IMR-90 (cell line): ENCODE measurements at regions not wholly inside any gene's neighbourhood (a gene's known extent, or its start where the extent isn't known, plus 50 kb on each side); places are given as distances from the start of the nearest gene placed in this dataset.

Experiments used
- ATAC-seq: fragments of 200-7000 bp; cut with Tn5 transposase; 2 replicates; pipeline ENCODE4 v1.9.1; 2020; ENCODE audit warnings: low read depth, mild to moderate bottlenecking, moderate library complexity
- BruUV-seq: library from RNA; stranded (reverse); fragments of 400-500 nt; replicated peaks from 2 replicates; lab custom pipeline; 2021; lab: Mats Ljungman, UMichigan
- CTCF ChIA-PET: fragments of 300-600 bp; formaldehyde crosslinking; extraction: SDS; loops from one replicate; lab custom pipeline; 2021; ENCODE audit warnings: antibody characterized with exemption; lab: Yijun Ruan, JAX
- POLR2A ChIA-PET: fragments of 300-600 bp; sonication (Branson Sonifier 250); formaldehyde crosslinking; loops from one replicate; lab custom pipeline; 2022; ENCODE audit warnings: antibody characterized with exemption; ENCODE audit not compliant: unreplicated experiment; lab: Charles Lee
- DNase-seq: peaks from one replicate; pipeline ENCODE4 v3.0.0; 2013
- H2AFZ ChIP-seq: replicated peaks from 2 replicates; pipeline ENCODE3; 2013; ENCODE audit warnings: low read length, mild to moderate bottlenecking; ENCODE audit not compliant: poor library complexity
- H2AK5ac ChIP-seq: 2 replicates; pipeline ENCODE4 v1.6.1; 2013; ENCODE audit warnings: low read depth, low read length, inconsistent platforms
- H2AK9ac ChIP-seq: replicated peaks from 2 replicates; pipeline ENCODE3; 2013; ENCODE audit warnings: mild to moderate bottlenecking, low read depth, low read length, moderate library complexity; ENCODE audit not compliant: poor library complexity
- H2BK120ac ChIP-seq: 2 replicates; pipeline ENCODE4 v1.6.1; 2013; ENCODE audit warnings: low read depth, low read length, inconsistent platforms
- H2BK15ac ChIP-seq: 3 replicates; pipeline ENCODE4 v1.6.1; 2013; ENCODE audit warnings: low read depth, low read length, inconsistent platforms
- H2BK20ac ChIP-seq: 2 replicates; pipeline ENCODE4 v1.6.1; 2013; ENCODE audit warnings: low read depth, mild to moderate bottlenecking, inconsistent platforms, low read length, moderate library complexity
- H2BK5ac ChIP-seq: 2 replicates; pipeline ENCODE4 v1.6.1; 2013; ENCODE audit warnings: mild to moderate bottlenecking, low read depth, low read length, inconsistent platforms; ENCODE audit not compliant: poor library complexity, severe bottlenecking
- H3K14ac ChIP-seq: replicated peaks from 2 replicates; pipeline ENCODE4 v1.6.1; 2013; ENCODE audit warnings: low read depth, low read length, inconsistent platforms
- H3K18ac ChIP-seq: 2 replicates; pipeline ENCODE4 v1.6.1; 2013; ENCODE audit warnings: low read depth, low read length, control low read depth
- H3K23ac ChIP-seq: 2 replicates; pipeline ENCODE4 v1.6.1; 2013; ENCODE audit warnings: low read depth, low read length, inconsistent platforms
- H3K27ac ChIP-seq: 2 replicates; pipeline ENCODE4 v1.5.1; 2013; ENCODE audit warnings: mild to moderate bottlenecking, control low read depth, low read length; ENCODE audit not compliant: insufficient read depth
- H3K27me3 ChIP-seq: 2 replicates; pipeline ENCODE4 v1.6.1; 2013; ENCODE audit warnings: low read length; ENCODE audit not compliant: control insufficient read depth, insufficient read depth
- H3K36me3 ChIP-seq: 2 replicates; pipeline ENCODE4 v1.6.1; 2013; ENCODE audit warnings: low read length, mixed read lengths; ENCODE audit not compliant: control insufficient read depth, insufficient read depth
- H3K4ac ChIP-seq: 2 replicates; pipeline ENCODE4 v1.6.1; 2013; ENCODE audit warnings: low read depth, low read length, inconsistent platforms
- H3K4me1 ChIP-seq: 2 replicates; pipeline ENCODE4 v1.6.1; 2013; ENCODE audit warnings: low read length, mixed read lengths; ENCODE audit not compliant: control insufficient read depth, insufficient read depth
- H3K4me2 ChIP-seq: 2 replicates; pipeline ENCODE4 v1.6.1; 2013; ENCODE audit warnings: low read depth, mild to moderate bottlenecking, control low read depth, low read length, moderate library complexity
- H3K4me3 ChIP-seq: 2 replicates; pipeline ENCODE4 v1.5.1; 2013; ENCODE audit warnings: low read depth, mild to moderate bottlenecking, control low read depth, low read length, moderate library complexity; ENCODE audit not compliant: insufficient read depth
- H3K56ac ChIP-seq: 2 replicates; pipeline ENCODE4 v1.6.1; 2013; ENCODE audit warnings: low read length, inconsistent platforms; ENCODE audit not compliant: insufficient read depth; ENCODE audit errors: extremely low read depth
- H3K79me1 ChIP-seq, 2 experiments: 2 replicates each; pipeline ENCODE4 v1.6.1; 2013; ENCODE audit warnings: low read length in 2 of 2, inconsistent platforms in 1 of 2, low read depth in 1 of 2
- H3K9ac ChIP-seq: 2 replicates; pipeline ENCODE4 v1.6.1; 2013; ENCODE audit warnings: low read depth, low read length, control low read depth
- H3K9me1 ChIP-seq: 2 replicates; pipeline ENCODE4 v1.6.1; 2013; ENCODE audit warnings: low read length, inconsistent platforms; ENCODE audit not compliant: insufficient read depth
- H3K9me3 ChIP-seq: 2 replicates; pipeline ENCODE4 v1.6.1; 2013; ENCODE audit warnings: low read length; ENCODE audit not compliant: control insufficient read depth, insufficient read depth
- H4K20me1 ChIP-seq: 2 replicates; pipeline ENCODE4 v1.6.1; 2013; ENCODE audit warnings: low read length, inconsistent platforms; ENCODE audit not compliant: insufficient read depth
- H4K5ac ChIP-seq: 2 replicates; pipeline ENCODE4 v1.6.1; 2013; ENCODE audit warnings: mild to moderate bottlenecking, low read depth, low read length, control low read depth
- H4K8ac ChIP-seq, 2 experiments: 2 replicates each; pipeline ENCODE4 v1.6.1; 2013; ENCODE audit warnings: low read depth in 2 of 2, low read length in 2 of 2, control low read depth in 1 of 2, inconsistent platforms in 1 of 2
- H4K91ac ChIP-seq: 2 replicates; pipeline ENCODE4 v1.6.1; 2013; ENCODE audit warnings: low read depth, low read length, inconsistent platforms; ENCODE audit not compliant: insufficient read depth
- BHLHE40 ChIP-seq: fragments of 150-350 bp; IDR thresholded peaks from 2 replicates; pipeline ENCODE4 v1.6.1; 2016; ENCODE audit warnings: mild to moderate bottlenecking, low read depth, low read length
- MAFK ChIP-seq: IDR thresholded peaks from 2 replicates; pipeline ENCODE4 v1.6.1; 2012; ENCODE audit warnings: low read depth, low read length, improper control_type of control experiment
- MXI1 ChIP-seq: IDR thresholded peaks from 2 replicates; pipeline ENCODE4 v1.6.1; 2012; ENCODE audit warnings: low read depth, mild to moderate bottlenecking, low read length, moderate library complexity, borderline replicate concordance
- POLR2A ChIP-seq: IDR thresholded peaks from 2 replicates; pipeline ENCODE4 v1.6.1; 2012; ENCODE audit warnings: mild to moderate bottlenecking, low read depth, low read length
- RAD21 ChIP-seq: IDR thresholded peaks from 2 replicates; pipeline ENCODE4 v1.6.1; 2012; ENCODE audit warnings: low read length, improper control_type of control experiment
- RCOR1 ChIP-seq: IDR thresholded peaks from 2 replicates; pipeline ENCODE4 v1.6.1; 2012; ENCODE audit warnings: mild to moderate bottlenecking, low read length, improper control_type of control experiment; ENCODE audit not compliant: insufficient replicate concordance
- RFX5 ChIP-seq: IDR thresholded peaks from 2 replicates; pipeline ENCODE4 v1.8.0; 2012; ENCODE audit warnings: low read depth, mild to moderate bottlenecking, low read length, moderate library complexity
- SMC3 ChIP-seq: fragments of 150-350 bp; IDR thresholded peaks from 2 replicates; pipeline ENCODE4 v1.6.1; 2016; ENCODE audit warnings: low read depth, mild to moderate bottlenecking, antibody characterized with exemption, low read length, moderate library complexity
- WGBS, 2 experiments: methylation state at CpG; one replicate each; pipeline versions ENCODE4 v1.1.5 to v1.1.7; 2013; ENCODE audit warnings: missing lambda C conversion rate in 2 of 2; ENCODE audit not compliant: insufficient read length in 1 of 2; ENCODE audit errors: extremely low coverage in 2 of 2; 5-methylcytosine and 5-hydroxymethylcytosine counted together
- dilution Hi-C: fragments of 300-500 bp; cut with HindIII; formaldehyde crosslinking; loops from one replicate; pipeline ENCODE4 v1.14.3; 2018; ENCODE audit warnings: low sequenced_read_pairs; ENCODE audit not compliant: unreplicated experiment
- in situ Hi-C: fragments of 300-500 bp; cut with MboI; formaldehyde crosslinking; loops from 3 replicates; pipeline ENCODE4 v1.14.3; 2019; ENCODE audit warnings: low sequenced_read_pairs, inconsistent platforms, mixed read lengths
- intact Hi-C: fragments of 100-400 bp; cut with micrococcal nuclease; formaldehyde crosslinking; loops from 2 replicates; pipeline ENCODE4 v1.10.0; 2022
- TF ChIP-seq, protein P1 (sequence below): conservative IDR thresholded peaks from 2 replicates; pipeline ENCODE4 v1.5.1; 2012; ENCODE audit warnings: mild to moderate bottlenecking, low read depth, low read length, improper control_type of control experiment

DNA sequence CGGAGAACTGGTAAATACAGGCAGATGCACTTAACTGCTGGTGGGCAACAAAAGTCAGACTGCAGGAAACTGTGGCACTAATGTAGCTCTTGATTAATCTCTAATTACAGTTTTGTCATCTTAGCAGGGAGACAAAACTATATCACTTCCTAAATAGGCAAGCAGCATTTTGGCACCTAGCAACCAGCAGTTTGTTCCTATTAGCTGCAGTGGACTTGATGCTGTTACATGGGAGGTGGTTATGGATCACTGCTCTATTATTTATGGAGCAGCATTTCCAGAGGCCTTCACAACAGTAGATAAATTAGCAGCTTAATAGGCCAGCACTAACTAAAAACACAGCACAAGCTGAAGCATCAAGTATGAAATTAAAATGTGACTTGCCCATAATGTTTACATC, 518.3 kb upstream of the ITGA1 start:
- no peak overlapping the region; the same call in 1 of the 2 replicates for H3K56ac ChIP-seq
- H3K9me3 ChIP-seq = no peaks in the 10 kb centered on the region
- in situ Hi-C loops = no loop called here
- POLR2A ChIA-PET = no interaction called here
- dilution Hi-C loops = no loop called here
- TF ChIP-seq BHLHE40 = no peak
- no peak for TF ChIP-seq SMC3
- no peak for TF ChIP-seq RAD21
- no peak for TF ChIP-seq POLR2A
- no peak for TF ChIP-seq RFX5
- TF ChIP-seq MAFK = no peak
- no peak for TF ChIP-seq MXI1
- TF ChIP-seq, protein P1, sequence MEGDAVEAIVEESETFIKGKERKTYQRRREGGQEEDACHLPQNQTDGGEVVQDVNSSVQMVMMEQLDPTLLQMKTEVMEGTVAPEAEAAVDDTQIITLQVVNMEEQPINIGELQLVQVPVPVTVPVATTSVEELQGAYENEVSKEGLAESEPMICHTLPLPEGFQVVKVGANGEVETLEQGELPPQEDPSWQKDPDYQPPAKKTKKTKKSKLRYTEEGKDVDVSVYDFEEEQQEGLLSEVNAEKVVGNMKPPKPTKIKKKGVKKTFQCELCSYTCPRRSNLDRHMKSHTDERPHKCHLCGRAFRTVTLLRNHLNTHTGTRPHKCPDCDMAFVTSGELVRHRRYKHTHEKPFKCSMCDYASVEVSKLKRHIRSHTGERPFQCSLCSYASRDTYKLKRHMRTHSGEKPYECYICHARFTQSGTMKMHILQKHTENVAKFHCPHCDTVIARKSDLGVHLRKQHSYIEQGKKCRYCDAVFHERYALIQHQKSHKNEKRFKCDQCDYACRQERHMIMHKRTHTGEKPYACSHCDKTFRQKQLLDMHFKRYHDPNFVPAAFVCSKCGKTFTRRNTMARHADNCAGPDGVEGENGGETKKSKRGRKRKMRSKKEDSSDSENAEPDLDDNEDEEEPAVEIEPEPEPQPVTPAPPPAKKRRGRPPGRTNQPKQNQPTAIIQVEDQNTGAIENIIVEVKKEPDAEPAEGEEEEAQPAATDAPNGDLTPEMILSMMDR = no peak
- no peak for TF ChIP-seq RCOR1
- H3K4ac ChIP-seq = no peak overlapping the region
- H3K18ac ChIP-seq = no peak overlapping the region
- H2AK5ac ChIP-seq = no peak overlapping the region
- H2AFZ ChIP-seq = no peak overlapping the region
- H3K9ac ChIP-seq = no peak overlapping the region
- H2AK9ac ChIP-seq = no peak overlapping the region
- no peak for ATAC-seq
- H2BK120ac ChIP-seq = no peak overlapping the region
- no peak overlapping the region for H3K27ac ChIP-seq
- H4K91ac ChIP-seq = no peak overlapping the region
- no peaks in the 10 kb centered on the region for H4K20me1 ChIP-seq
- no peaks in the 10 kb centered on the region for H3K36me3 ChIP-seq
- no CpG with 5 or more reads among the region's 1 CpG for WGBS, 2 experiments
- no peaks in the 10 kb centered on the region for H3K4me1 ChIP-seq
- no peak overlapping the region for H2BK15ac ChIP-seq
- H3K4me2 ChIP-seq = no peak overlapping the region
- intact Hi-C loops = no loop called here
- H3K14ac ChIP-seq = no peak overlapping the region
- H2BK20ac ChIP-seq = no peak overlapping the region
- DNase-seq = no peak
- no peak overlapping the region for H2BK5ac ChIP-seq
- H3K4me3 ChIP-seq = no peak overlapping the region
- no TSS peak for BruUV-seq
- H3K23ac ChIP-seq = no peak overlapping the region
- CTCF ChIA-PET = interaction anchor here (0.5 to 0.7 kb wide), 3 partner anchors 28 to 281 kb away, joined by 3 to 6 read pairs (median 4); no protein-coding TSS in a partner anchor
- no peaks in the 10 kb centered on the region for H3K9me1 ChIP-seq
- H3K27me3 ChIP-seq = no peaks in the 10 kb centered on the region
- no peaks in the 10 kb centered on the region for H3K79me1 ChIP-seq
- no peak overlapping the region for H4K5ac ChIP-seq
- H4K8ac ChIP-seq = no peak overlapping the region
